Tongue (tissue), 1 donor: ENCODE measurements at regions not wholly inside any gene's neighbourhood (a gene's known extent, or its start where the extent isn't known, plus 50 kb on each side); places are given as distances from the start of the nearest gene placed in this dataset.

ENCODE experiments used
- DNase-seq: peaks from one replicate; pipeline ENCODE4 v3.0.0-alpha.2; 2015

- DNase-seq, result no peak
Observed at GRCh38 chr4:41359836-41360213, 103.1 kb downstream of the UCHL1 start.

- peak; percentile 93 for DNase-seq
Observed at GRCh38 chr4:41360214-41360920, 103.6 kb downstream of the UCHL1 start.

GRCh38 chr4:41360921-41361793 is 104.4 kb downstream of the UCHL1 start:
- peak; percentile 66 for DNase-seq

- peak; percentile 38 for DNase-seq
Observed at GRCh38 chr4:41361794-41362526, 105.2 kb downstream of the UCHL1 start.

- peak; percentile 35 for DNase-seq
Observed at GRCh38 chr4:41362621-41363383, 106.1 kb downstream of the UCHL1 start.

GRCh38 chr4:41363384-41363981 is 106.8 kb downstream of the UCHL1 start:
- DNase-seq, result peak; percentile 70

- no peak for DNase-seq
Observed at GRCh38 chr4:41364876-41365275, 108.1 kb downstream of the UCHL1 start.

GRCh38 chr4:41365681-41366080 is 109.0 kb downstream of the UCHL1 start:
- DNase-seq, result no peak

- no peak for DNase-seq
Observed at GRCh38 chr4:41366911-41367517, 110.3 kb downstream of the UCHL1 start.

- DNase-seq, result peak; percentile 38
Observed at GRCh38 chr4:41369680-41370079, 113.0 kb downstream of the UCHL1 start.

- DNase-seq, result no peak
Observed at GRCh38 chr4:41373221-41373620, 116.5 kb downstream of the UCHL1 start.

- no peak for DNase-seq
Observed at GRCh38 chr4:41374490-41374889, 117.8 kb downstream of the UCHL1 start.

- DNase-seq, result peak; percentile 87
Observed at GRCh38 chr4:41375561-41375960, 118.8 kb downstream of the UCHL1 start.

GRCh38 chr4:41377196-41377595 is 120.5 kb downstream of the UCHL1 start:
- no peak for DNase-seq

GRCh38 chr4:41379230-41379629 is 122.5 kb downstream of the UCHL1 start:
- no peak for DNase-seq

GRCh38 chr4:41380511-41381157 is 123.9 kb downstream of the UCHL1 start:
- DNase-seq, result no peak

GRCh38 chr4:41381384-41381783 is 124.7 kb downstream of the UCHL1 start:
- DNase-seq, result no peak

- DNase-seq, result peak; percentile 57
Observed at GRCh38 chr4:41384992-41385391, 128.3 kb downstream of the UCHL1 start.

GRCh38 chr4:41385481-41385880 is 128.8 kb downstream of the UCHL1 start:
- no peak for DNase-seq

- DNase-seq, result no peak
Observed at GRCh38 chr4:41388080-41388479, 131.4 kb downstream of the UCHL1 start.

GRCh38 chr4:41389356-41389755 is 132.6 kb downstream of the UCHL1 start:
- no peak for DNase-seq
